H9 (cell line): ENCODE measurements at regions not wholly inside any gene's neighbourhood (a gene's known extent, or its start where the extent isn't known, plus 50 kb on each side); places are given as distances from the start of the nearest gene placed in this dataset.
"Not testable (repeated sequence)": the region's sequence is repeated elsewhere in the genome, so short reads cannot be mapped to it uniquely, and the experiment has no call there.

Experiments used
- DNase-seq: peaks from one replicate; pipeline ENCODE4 v3.0.0-alpha.2; 2017
- H2AFZ ChIP-seq: one replicate; pipeline ENCODE4 v1.6.1; 2013; ENCODE audit warnings: mild to moderate bottlenecking, low read length, control low read depth, moderate library complexity
- H2AK5ac ChIP-seq: 2 replicates; pipeline ENCODE4 v1.6.1; 2013; ENCODE audit warnings: low read length, control low read depth, mixed read lengths; ENCODE audit not compliant: insufficient read length
- H2BK120ac ChIP-seq: one replicate; pipeline ENCODE4 v1.6.1; 2013; ENCODE audit warnings: low read depth, mild to moderate bottlenecking, low read length, control low read depth, inconsistent platforms; ENCODE audit not compliant: poor library complexity, severe bottlenecking
- H2BK12ac ChIP-seq: 2 replicates; pipeline ENCODE4 v1.6.1; 2013; ENCODE audit warnings: low read length, control low read depth, mixed read lengths, low read depth; ENCODE audit not compliant: insufficient read length
- H2BK15ac ChIP-seq: 2 replicates; pipeline ENCODE4 v1.6.1; 2013; ENCODE audit warnings: low read depth, low read length, control low read depth
- H2BK20ac ChIP-seq: one replicate; pipeline ENCODE4 v1.6.1; 2013; ENCODE audit warnings: low read depth, mild to moderate bottlenecking, low read length, control low read depth, inconsistent platforms; ENCODE audit not compliant: poor library complexity, severe bottlenecking
- H2BK5ac ChIP-seq: 2 replicates; pipeline ENCODE4 v1.6.1; 2013; ENCODE audit warnings: low read length, control low read depth, mixed read lengths; ENCODE audit not compliant: insufficient read length
- H3K14ac ChIP-seq: 2 replicates; pipeline ENCODE4 v1.6.1; 2013; ENCODE audit warnings: low read length, control low read depth; ENCODE audit not compliant: insufficient read depth
- H3K18ac ChIP-seq: 2 replicates; pipeline ENCODE4 v1.6.1; 2013; ENCODE audit warnings: low read depth, mild to moderate bottlenecking, mixed read lengths, low read length, control low read depth; ENCODE audit not compliant: insufficient read length
- H3K23ac ChIP-seq: 2 replicates; pipeline ENCODE4 v1.6.1; 2013; ENCODE audit warnings: low read length, control low read depth, mixed read lengths, low read depth; ENCODE audit not compliant: insufficient read length
- H3K23me2 ChIP-seq: 2 replicates; pipeline ENCODE4 v1.6.1; 2013; ENCODE audit warnings: low read depth, mild to moderate bottlenecking, mixed read lengths, low read length, control low read depth; ENCODE audit not compliant: insufficient read length, poor library complexity, severe bottlenecking
- H3K27ac ChIP-seq: 2 replicates; pipeline ENCODE4 v1.5.1; 2013; ENCODE audit warnings: low read length, control low read depth, mixed read lengths, low read depth; ENCODE audit not compliant: insufficient read length
- H3K27me3 ChIP-seq: 2 replicates; pipeline ENCODE4 v1.6.1; 2013; ENCODE audit warnings: low read length, control low read depth, inconsistent platforms; ENCODE audit not compliant: insufficient read depth
- H3K4ac ChIP-seq: 2 replicates; pipeline ENCODE4 v1.6.1; 2013; ENCODE audit warnings: low read depth, mild to moderate bottlenecking, control low read depth, inconsistent platforms, low read length, moderate library complexity
- H3K4me1 ChIP-seq: 2 replicates; pipeline ENCODE4 v1.6.1; 2013; ENCODE audit warnings: low read length, control low read depth, inconsistent platforms; ENCODE audit not compliant: insufficient read depth
- H3K4me2 ChIP-seq: 2 replicates; pipeline ENCODE4 v1.6.1; 2013; ENCODE audit warnings: low read length, control low read depth, mixed read lengths; ENCODE audit not compliant: insufficient read length, insufficient read depth
- H3K56ac ChIP-seq: 2 replicates; pipeline ENCODE4 v1.6.1; 2013; ENCODE audit warnings: low read depth, mild to moderate bottlenecking, mixed read lengths, low read length, control low read depth; ENCODE audit not compliant: insufficient read length
- H3K79me1 ChIP-seq: 2 replicates; pipeline ENCODE4 v1.6.1; 2013; ENCODE audit warnings: low read depth, mild to moderate bottlenecking, moderate library complexity, low read length, control low read depth, inconsistent platforms; ENCODE audit not compliant: insufficient read depth, poor library complexity, severe bottlenecking
- H3K79me2 ChIP-seq: 2 replicates; pipeline ENCODE4 v1.6.1; 2013; ENCODE audit warnings: low read length, control low read depth, inconsistent platforms; ENCODE audit not compliant: insufficient read depth
- H3K9ac ChIP-seq: 2 replicates; pipeline ENCODE4 v1.6.1; 2013; ENCODE audit warnings: low read length, control low read depth, mixed read lengths; ENCODE audit not compliant: insufficient read length; ENCODE audit errors: extremely low read depth
- H3K9me3 ChIP-seq: one replicate; pipeline ENCODE4 v1.6.1; 2013; ENCODE audit warnings: low read depth, low read length, inconsistent platforms; ENCODE audit not compliant: control insufficient read depth
- H3T11ph ChIP-seq: one replicate; pipeline ENCODE4 v1.6.1; 2013; ENCODE audit warnings: mild to moderate bottlenecking, low read length, control low read depth, inconsistent platforms
- H4K20me1 ChIP-seq: one replicate; pipeline ENCODE4 v1.6.1; 2013; ENCODE audit not compliant: control insufficient read depth, insufficient read length, insufficient read depth
- H4K5ac ChIP-seq: 2 replicates; pipeline ENCODE4 v1.6.1; 2013; ENCODE audit warnings: low read depth, mild to moderate bottlenecking, mixed read lengths, low read length, control low read depth; ENCODE audit not compliant: insufficient read length
- H4K8ac ChIP-seq: replicated peaks from 2 replicates; pipeline ENCODE4 v1.6.1; 2013; ENCODE audit warnings: low read length, control low read depth, mixed read lengths, low read depth; ENCODE audit not compliant: insufficient read length
- H4K91ac ChIP-seq: 2 replicates; pipeline ENCODE4 v1.6.1; 2013; ENCODE audit warnings: low read depth, mild to moderate bottlenecking, moderate library complexity, mixed read lengths, low read length, control low read depth; ENCODE audit not compliant: insufficient read length
- H3K27ac Mint-ChIP-seq, 3 experiments: 2 replicates in 2 of 3; 3 replicates in 1 of 3; pipeline ENCODE4 v1.8.0; 2020 to 2021; ENCODE audit warnings: mixed read lengths in 3 of 3, mild to moderate bottlenecking in 1 of 3, moderate library complexity in 1 of 3
- H3K27me3 Mint-ChIP-seq: 2 replicates; pipeline ENCODE4 v1.8.0; 2021; ENCODE audit warnings: low read depth, mild to moderate bottlenecking, moderate library complexity, mixed read lengths
- H3K36me3 Mint-ChIP-seq, 3 experiments: 2 replicates in 2 of 3; 3 replicates in 1 of 3; pipeline ENCODE4 v1.8.0; 2020 to 2021; ENCODE audit warnings: low read depth in 3 of 3, mixed read lengths in 3 of 3; ENCODE audit not compliant: insufficient read depth in 1 of 3
- H3K4me1 Mint-ChIP-seq, 2 experiments: 2 replicates each; pipeline ENCODE4 v1.8.0; 2020; ENCODE audit warnings: mixed read lengths in 2 of 2
- H3K4me3 Mint-ChIP-seq, 2 experiments: 2 replicates in 1 of 2; 3 replicates in 1 of 2; pipeline ENCODE4 v1.8.0; 2020 to 2021; ENCODE audit warnings: mild to moderate bottlenecking in 2 of 2, mixed read lengths in 2 of 2, moderate library complexity in 1 of 2
- H3K9me3 Mint-ChIP-seq, 2 experiments: 2 replicates in 1 of 2; 3 replicates in 1 of 2; pipeline ENCODE4 v1.8.0; 2020; ENCODE audit warnings: mild to moderate bottlenecking in 2 of 2, mixed read lengths in 2 of 2, moderate library complexity in 1 of 2
- CTCF ChIP-seq: fragments of 200-600 bp; sonication (generic); conservative IDR thresholded peaks from 3 replicates; pipeline ENCODE4 v1.8.0; 2021; ENCODE audit warnings: antibody characterized with exemption, mild to moderate bottlenecking
- WGBS: extraction: QIAGEN DNeasy Blood & Tissue Kit; methylation state at CpG from one replicate; pipeline ENCODE4 v1.1.7; 2013; ENCODE audit warnings: missing lambda C conversion rate, low lambda C conversion rate, mixed read lengths; ENCODE audit not compliant: insufficient read length; ENCODE audit errors: extremely low coverage; 5-methylcytosine and 5-hydroxymethylcytosine counted together

DNA sequence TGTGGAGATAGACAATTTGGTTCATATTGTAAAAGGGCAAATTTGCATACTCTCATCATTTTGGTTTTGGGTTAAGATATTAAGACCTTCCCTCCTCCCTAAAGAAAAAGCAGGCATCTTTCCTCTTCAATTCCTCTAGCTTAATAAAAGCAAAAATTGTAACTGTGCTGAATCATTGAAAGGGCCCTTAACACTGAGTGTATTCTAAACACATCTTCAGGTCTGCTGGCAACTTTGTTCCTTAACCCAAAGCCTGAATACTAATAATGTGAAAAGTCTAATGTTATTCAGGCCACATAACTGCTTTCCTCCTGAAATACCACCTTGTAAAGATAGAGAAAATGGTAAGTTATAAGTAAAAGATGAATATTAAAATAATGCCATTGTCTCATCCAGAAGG, 1200.5 kb upstream of the FAM98A start:
- peaks cover 7 to 9% of the 10 kb centered on the region in 2 experiments; a peak in 2 of 4 replicates for H3K4me1 Mint-ChIP-seq
- no peaks in the 10 kb centered on the region for H3K79me2 ChIP-seq
- no peak overlapping the region for H4K5ac ChIP-seq
- no peak overlapping the region for H2BK15ac ChIP-seq
- no peak overlapping the region for H2BK120ac ChIP-seq
- no peaks in the 10 kb centered on the region; the same call in 1 of the 2 replicates for H3K4me1 ChIP-seq
- no peak for TF ChIP-seq CTCF
- H2AK5ac ChIP-seq: no peak overlapping the region
- no peaks in the 10 kb centered on the region for H4K20me1 ChIP-seq
- no peak overlapping the region for H4K91ac ChIP-seq
- H3T11ph ChIP-seq: no peak overlapping the region
- no peak overlapping the region for H3K23ac ChIP-seq
- no peak overlapping the region for H4K8ac ChIP-seq
- H3K4me3 Mint-ChIP-seq: no peak overlapping the region
- H3K14ac ChIP-seq: no peak overlapping the region
- H3K27me3 ChIP-seq: no peaks in the 10 kb centered on the region
- H3K4me2 ChIP-seq: no peak overlapping the region
- no peak overlapping the region for H2BK20ac ChIP-seq
- DNase-seq: no peak
- H3K56ac ChIP-seq: no peak overlapping the region
- H3K18ac ChIP-seq: no peak overlapping the region
- H3K27me3 Mint-ChIP-seq: no peaks in the 10 kb centered on the region
- H3K27ac ChIP-seq: no peak overlapping the region
- no peaks in the 10 kb centered on the region for H3K79me1 ChIP-seq
- no peak overlapping the region for H2BK12ac ChIP-seq
- no peaks in the 10 kb centered on the region for H3K36me3 Mint-ChIP-seq
- no peak overlapping the region for H3K27ac Mint-ChIP-seq
- H2AFZ ChIP-seq: no peak overlapping the region
- no peaks in the 10 kb centered on the region for H3K9me3 ChIP-seq
- H3K23me2 ChIP-seq: peaks cover 2% of the 10 kb centered on the region
- no peak overlapping the region for H3K4ac ChIP-seq
- H3K9ac ChIP-seq: no peak overlapping the region
- H2BK5ac ChIP-seq: no peak overlapping the region
- no peaks in the 10 kb centered on the region for H3K9me3 Mint-ChIP-seq

DNA sequence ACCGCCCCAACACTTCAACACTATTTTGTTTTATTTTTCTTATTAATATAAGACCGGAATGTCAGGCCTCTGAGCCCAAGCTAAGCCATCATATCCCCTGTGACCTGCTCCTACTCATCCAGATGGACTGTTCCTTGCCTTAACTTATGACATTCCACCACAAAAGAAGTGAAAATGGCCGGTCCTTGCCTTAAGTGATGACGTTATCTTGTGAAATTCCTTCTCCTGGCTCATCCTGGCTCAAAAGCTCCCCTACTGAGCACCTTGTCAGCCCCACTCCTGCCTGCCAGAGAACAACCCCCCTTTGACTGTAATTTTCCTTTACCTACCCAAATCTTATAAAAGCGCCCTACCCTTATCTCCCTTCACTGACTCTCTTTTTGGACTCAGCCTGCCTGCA, 1196.5 kb upstream of the FAM98A start:
- not testable (repeated sequence) for H3K79me1 ChIP-seq, H3K9me3 Mint-ChIP-seq, H3K27me3 Mint-ChIP-seq, H4K8ac ChIP-seq, H3K27ac ChIP-seq, H2BK5ac ChIP-seq, H3K27me3 ChIP-seq, H3K23ac ChIP-seq, H3K79me2 ChIP-seq, H3K4ac ChIP-seq, H2BK120ac ChIP-seq, H3K9me3 ChIP-seq, H3K27ac Mint-ChIP-seq, H3K4me3 Mint-ChIP-seq, H4K20me1 ChIP-seq, H3T11ph ChIP-seq, DNase-seq, H2AK5ac ChIP-seq, H4K5ac ChIP-seq, H3K4me2 ChIP-seq, H3K18ac ChIP-seq, H3K4me1 ChIP-seq, H2BK15ac ChIP-seq, H3K56ac ChIP-seq, H2BK20ac ChIP-seq, H2BK12ac ChIP-seq, H3K23me2 ChIP-seq, H4K91ac ChIP-seq, H2AFZ ChIP-seq, H3K14ac ChIP-seq, H3K9ac ChIP-seq
- Mint-ChIP-seq H3K4me1 (peaks cover 7 to 15% of the 10 kb centered on the region in 2 experiments; a peak in 2 of 4 replicates), H3K36me3 (peaks cover 5 to 12% (median 9%) of the 10 kb centered on the region in 3 experiments; a peak in 5 of 7 replicates)
- no CpG with 5 or more reads among the region's 5 CpGs for WGBS
